ENCODE measurements at regions not wholly inside any gene's neighbourhood (a gene's known extent, or its start where the extent isn't known, plus 50 kb on each side); places are given as distances from the start of the nearest gene placed in this dataset.
"Not testable (repeated sequence)": the region's sequence is repeated elsewhere in the genome, so short reads cannot be mapped to it uniquely, and the experiment has no call there.

DNA sequence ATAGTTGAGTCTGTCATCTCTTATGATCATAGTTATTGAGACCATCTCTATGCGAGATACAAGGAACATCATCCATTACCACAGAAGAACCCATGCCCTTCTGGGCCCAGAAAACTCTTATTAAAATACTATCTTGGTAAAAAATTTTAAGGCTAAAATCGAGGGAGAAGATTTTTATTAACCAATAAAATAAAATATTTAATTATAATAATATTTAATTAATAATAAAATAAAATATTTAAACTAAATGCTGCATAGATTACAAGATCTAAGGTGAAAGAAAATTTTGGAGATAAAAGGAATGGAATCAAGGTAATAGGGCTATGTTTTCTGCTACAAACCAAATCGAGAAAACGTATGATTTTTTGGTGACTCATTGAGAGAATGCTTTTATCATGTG is 540.2 kb downstream of the KCNH5 start:
- no peak for DNase-seq (ENCODE audit: low read depth)

DNA sequence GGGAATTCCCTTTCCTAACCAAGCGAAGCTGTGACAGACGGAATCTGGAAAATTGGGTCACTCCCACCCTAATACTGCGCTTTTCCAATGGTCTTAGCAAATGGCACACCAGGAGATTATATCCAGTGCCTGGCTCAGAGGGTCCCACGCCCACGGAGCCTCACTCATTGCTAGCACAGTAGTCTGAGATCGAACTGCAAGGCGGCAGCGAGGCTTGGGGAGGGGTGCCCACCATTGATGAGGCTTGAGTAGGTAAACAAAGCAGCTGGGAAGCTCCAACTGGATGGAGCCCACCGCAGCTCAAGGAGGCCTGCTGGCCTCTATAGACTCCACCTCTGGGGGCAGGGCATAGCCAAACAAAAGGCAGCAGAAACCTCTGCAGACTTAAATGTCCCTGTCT is 523.9 kb downstream of the KCNH5 start:
- DNase-seq (ENCODE audit: low read depth) = not testable (repeated sequence)

DNA sequence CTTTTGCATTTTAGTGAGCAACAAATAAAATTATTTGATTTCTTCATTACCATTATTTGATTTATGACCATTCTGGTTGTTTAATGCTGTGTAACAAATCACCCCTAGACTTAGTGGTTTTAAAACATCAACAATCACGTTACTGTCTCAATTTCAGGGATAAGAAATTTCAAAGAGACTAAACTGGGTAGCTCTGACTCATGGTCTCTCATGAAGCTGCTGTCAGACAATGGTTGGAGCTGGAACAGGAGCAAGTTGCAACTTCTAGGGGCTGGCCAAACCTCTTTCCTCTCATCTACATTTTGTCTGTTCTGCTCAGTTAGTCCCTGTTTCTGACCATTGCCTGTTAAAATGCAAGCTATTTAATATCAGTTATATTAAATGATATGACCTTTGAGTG is 517.0 kb downstream of the KCNH5 start:
- no peak for DNase-seq (ENCODE audit: low read depth)

DNA sequence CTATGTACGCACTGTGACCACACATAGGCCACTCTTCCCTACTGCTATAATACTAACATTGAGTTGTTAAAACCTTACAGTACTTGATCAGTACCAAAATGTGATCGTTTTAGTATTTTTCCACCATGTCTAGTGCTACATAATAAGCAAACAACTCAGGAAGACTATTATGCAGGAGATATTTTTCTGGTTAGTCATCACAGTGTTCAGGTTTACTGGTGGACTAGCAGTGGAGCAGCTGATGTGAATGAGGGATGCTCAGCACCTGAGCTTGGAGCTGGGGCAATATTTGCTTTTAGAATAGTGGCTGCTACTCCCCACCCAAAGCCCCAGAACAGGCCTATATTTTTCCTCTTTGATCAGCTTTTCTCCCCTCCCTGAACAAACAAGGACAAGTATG is 513.1 kb downstream of the KCNH5 start:
- peak; percentile 29 for DNase-seq (ENCODE audit: low read depth)

DNA sequence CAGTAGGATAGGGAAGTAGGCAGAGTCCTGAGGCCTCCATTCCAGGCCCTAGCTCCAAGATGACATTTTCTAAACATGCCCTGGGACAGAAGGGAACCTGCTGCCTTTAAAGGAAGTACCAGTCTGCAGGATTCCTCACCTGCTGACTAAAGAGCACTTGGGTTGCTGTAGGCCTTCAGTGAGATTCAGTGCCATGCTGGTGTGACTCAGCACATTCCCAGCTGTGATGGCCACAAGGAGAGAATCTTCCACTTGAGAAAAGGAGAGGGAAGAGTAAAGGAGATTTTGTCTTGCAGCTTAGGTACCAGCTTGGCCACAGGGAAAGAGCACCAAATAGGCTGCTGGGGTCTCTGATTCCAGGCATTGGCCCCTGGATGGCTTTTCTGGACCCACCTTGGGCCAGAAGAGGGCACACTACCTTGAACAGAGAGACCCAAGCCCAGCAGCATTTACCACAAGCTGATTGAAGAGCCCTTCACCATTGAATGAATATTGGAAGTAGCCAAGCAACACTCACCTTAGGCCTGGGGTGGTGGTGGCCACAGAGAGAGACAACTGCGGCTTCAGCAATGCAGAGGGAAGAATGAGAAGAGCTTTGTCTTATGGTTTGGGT is 498.3 kb downstream of the KCNH5 start:
- DNase-seq (ENCODE audit: low read depth) = peak; percentile 6

DNA sequence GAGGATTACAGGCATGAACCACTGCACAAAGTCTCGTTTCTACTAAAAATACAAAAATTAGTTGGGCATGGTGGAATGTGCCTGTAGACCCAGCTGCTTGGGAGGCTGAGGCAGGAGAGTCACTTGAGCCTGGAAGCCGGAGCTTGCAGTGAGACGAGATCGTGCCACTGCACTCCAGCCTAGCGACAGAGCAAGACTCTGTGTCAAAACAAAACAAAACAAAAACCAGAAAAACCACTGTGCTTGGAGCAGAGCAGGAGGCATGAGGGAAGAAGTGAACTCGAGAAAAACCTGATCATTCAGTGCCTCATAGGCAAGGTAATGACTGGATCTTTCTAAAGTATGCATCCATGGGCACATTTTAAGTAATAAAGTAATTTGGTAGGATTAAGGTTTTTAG is 487.8 kb downstream of the KCNH5 start:
- no peak for DNase-seq (ENCODE audit: low read depth)

DNA sequence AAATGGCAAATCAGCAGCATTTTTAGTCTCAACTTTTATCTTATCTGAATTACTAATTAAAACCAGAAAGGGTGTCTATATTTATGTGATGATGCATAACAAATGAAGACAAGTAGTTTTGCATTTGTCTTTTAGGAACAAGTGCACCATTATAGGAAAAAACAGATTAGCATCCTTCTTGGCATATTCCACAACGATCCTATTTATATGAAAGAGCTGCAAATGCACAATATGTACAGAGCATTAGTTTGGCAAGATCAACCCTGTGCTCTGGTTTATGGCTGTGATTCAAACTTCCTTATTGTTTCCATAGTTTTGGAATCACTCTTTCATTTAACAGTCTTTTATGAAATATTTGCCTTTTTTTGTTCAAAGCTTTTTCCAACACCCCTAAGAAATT is 486.8 kb downstream of the KCNH5 start:
- DNase-seq (ENCODE audit: low read depth) = no peak

DNA sequence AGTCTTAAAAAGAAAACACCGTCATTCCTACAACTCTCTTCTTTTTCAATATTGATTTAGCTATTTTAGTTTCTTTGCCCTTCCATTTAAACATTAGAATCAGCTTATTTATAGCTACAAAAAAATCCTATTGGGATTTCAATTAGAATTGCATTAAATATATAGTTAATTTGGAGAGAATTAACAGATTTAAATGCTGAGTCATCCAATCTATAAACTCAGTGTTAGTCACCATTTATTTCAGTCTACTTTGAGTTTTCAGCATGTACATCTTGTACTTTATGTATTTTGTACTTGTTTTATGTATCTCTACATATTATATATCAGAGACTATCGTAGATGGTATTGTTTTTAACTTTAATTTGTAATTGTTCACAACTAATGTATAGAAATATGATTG is 460.0 kb downstream of the KCNH5 start:
- no peak for DNase-seq (ENCODE audit: low read depth)

DNA sequence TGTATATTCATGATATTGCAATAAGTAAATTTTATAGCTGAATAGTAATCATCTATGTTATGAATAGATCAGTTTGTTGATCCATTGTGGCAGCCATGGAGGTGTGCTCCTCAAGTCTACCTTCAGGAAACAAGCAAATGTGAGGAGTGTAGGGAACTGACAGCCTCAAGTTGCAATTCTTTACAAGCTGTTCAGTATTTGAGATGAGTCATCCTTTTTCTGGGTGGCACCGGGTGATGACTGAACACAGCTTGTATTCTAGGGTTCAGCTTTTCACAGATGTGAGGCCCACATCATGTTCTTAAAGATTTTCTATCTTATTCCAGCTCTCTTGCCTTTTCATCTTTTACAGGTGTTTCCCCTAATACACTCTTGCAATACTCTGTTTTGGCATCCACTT is 452.4 kb downstream of the KCNH5 start:
- DNase-seq (ENCODE audit: low read depth) = peak; percentile 6

DNA sequence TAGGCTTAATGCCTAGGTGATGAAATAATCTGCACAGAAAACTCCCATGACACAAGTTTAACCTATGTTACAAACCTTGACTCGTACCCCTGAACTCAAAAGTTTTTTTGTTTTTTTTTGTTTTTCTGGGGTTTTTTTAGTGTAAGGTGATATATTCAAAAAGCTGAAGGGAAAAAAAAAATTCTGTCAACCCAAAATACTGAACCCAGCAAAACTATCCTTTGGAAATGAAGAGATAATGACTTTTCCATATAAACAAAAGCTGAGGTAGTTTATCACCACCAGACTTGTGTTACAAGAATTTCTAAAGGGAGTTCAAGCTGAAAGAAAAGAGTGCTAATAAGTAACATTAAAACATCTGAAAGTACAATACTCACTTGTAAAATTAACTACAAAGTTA is 448.1 kb downstream of the KCNH5 start:
- no peak for DNase-seq (ENCODE audit: low read depth)

DNA sequence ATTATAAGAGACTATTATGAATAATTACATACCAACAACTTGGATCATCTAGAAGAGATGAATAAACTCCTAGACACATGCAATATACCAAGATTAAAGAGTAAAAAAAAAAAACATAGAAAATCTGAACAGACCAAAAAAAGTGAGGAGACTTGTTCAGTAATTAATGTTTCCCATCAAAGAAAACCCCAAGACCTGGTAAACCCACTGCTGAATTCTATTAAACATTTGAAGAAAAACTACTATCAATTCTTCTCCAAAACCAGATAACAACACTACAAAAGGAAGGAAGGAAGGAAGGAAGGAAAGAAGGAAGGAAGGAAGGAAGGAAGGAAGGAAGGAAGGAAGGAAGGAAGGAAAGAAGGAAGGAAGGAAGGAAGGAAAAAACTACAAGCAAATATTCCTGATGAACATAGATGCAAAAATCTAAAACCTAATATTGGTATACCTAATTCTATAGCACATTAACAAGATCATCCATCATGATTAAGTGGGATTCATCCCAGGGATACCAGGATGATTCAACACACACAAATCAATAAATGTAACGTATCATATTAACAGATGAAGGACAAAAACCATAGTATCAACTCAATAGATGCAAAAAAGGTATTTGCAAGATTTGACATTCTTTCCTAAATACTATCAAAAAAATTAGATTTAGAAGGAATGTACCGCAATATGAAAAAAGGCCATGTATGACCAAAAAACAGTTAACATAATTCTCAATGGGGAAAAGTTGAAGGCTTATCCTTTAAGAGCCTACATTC is 445.5 kb downstream of the KCNH5 start:
- DNase-seq (ENCODE audit: low read depth) = no peak

DNA sequence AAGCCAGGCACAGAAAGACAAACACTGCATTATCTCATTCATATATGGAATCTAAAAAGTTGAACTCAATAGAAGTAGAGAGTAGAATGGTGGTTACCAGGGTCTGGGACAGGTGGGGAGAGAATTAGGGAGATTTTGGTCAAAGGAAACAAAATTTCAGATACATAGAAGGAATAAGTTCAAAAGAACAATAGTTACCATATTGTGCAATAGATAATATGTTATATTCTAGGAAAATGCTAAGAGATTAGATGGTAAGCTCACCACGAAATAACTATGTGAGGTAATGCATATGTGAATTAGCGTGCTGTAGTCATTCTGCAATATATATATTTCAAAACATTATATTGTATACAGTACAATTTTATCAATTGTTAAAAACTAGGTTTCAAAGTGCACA is 442.5 kb downstream of the KCNH5 start:
- DNase-seq (ENCODE audit: low read depth) = no peak

DNA sequence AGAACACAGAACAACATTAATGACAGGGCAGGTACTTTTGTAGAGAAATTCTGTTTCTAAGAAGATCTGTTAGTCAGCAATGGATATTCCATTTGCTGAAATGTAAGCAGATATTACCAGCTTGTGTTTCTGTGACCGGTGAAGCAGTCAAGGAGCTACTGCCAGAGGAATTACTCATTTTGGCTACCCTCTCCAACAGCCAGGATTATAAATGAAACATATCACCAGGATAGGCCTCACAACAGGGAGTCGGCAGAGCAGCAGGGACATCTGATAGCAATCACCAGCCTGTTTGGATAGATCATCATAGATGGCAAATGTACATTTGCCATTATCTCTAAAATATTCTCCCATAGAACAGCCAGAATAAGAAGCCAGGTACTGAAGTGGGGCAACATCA is 440.7 kb downstream of the KCNH5 start:
- DNase-seq (ENCODE audit: low read depth) = no peak

DNA sequence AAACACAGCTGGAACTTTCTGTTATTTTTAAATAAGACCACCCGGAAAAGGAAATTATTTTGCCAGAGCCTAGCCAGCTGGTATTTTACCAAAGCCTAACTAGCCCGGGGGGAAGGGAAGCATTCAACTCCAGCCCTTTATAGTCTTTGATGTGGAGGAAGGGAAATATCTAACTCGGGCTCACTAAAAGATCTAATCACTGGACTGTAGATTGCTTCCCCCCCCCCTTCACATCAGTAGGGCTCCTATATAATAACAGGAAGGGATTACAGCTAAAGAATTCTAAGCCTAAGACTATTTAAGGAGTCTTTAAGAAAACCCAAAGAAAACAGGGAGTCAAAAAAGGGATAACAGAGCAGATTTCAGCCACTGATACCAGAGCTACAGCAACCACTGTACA is 431.1 kb downstream of the KCNH5 start:
- DNase-seq (ENCODE audit: low read depth) = no peak

DNA sequence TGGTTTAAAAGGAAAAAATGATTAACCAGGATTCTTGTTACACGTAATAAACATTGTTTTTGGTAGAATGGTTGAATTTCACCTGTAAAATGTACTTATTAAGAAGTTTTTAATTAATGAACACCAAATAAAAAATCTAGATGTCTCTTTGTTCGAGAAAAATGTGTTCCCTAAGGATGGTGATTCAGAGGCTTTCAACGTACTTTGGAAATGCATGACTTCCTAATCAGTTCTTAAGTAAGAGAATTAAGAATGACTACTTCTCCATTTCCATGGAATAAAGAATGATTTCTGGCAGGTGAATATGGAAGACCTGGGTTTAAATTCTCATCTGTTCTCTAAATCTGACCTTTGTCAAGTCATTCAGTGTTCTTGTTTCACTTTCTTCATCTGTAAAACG is 428.6 kb downstream of the KCNH5 start:
- no peak for DNase-seq (ENCODE audit: low read depth)

DNA sequence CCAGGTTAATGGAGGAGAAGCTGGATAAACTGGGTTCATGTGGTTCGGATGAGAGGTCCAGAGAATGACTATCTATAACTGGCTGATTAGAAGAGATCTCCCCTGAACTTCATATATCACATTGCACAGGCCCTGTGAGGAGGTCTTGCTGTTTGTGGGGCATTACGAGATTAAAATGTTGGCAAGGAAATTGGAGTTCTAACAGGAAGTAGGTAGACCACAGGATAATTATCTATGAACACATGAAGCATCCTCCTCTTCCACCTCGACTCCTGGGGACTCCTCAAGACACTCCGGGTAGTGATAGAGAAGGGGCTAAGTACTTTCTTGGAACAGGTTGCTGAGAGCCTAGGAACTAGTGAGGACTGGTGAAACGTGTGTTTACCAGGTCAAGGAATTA is 418.8 kb downstream of the KCNH5 start:
- no peak for DNase-seq (ENCODE audit: low read depth)

DNA sequence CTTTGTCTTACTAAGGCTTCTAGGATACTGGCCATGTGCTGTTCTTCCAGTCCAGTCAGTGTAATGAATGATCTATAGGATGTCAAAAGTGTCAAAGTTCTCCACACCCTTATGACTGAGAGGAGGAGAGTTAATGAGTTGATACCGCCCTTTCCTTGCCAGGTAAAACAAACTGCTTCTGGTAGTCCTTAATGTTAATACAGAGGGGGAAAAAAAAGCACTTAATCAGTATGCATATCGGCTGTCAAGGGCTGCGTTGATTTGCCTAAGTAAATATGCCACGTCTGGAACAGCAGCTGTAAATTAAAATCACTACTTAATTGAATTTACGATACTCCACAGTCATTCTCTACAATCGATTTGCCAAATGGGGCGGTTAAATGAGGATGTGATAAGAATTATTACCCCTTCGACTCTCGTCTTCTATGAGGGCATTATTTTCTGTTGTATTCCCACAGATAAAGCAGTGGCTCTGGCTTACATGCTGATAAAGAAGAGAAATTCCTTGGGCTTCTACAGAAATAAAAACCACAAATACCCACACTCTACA is 416.0 kb downstream of the KCNH5 start:
- DNase-seq (ENCODE audit: low read depth) = no peak

DNA sequence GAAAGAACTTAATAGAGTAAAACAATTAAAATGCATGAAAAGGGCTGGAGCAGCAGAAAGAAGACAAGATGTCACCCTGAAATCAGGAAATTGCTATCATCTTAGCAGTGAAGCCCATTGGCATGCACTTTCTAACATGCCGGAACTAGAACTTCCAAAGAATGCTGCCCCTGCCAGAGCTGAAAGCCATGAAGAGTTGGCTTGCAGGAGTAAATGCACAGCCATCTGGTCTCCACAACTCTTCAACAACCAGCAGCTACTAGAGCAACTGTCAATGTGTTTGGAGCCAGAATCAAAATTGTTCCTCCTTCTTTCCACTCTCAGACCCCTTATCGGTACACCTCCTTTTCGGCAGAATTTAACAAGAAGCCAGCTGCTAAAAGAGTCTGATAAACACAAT is 414.1 kb downstream of the KCNH5 start:
- DNase-seq (ENCODE audit: low read depth) = no peak

DNA sequence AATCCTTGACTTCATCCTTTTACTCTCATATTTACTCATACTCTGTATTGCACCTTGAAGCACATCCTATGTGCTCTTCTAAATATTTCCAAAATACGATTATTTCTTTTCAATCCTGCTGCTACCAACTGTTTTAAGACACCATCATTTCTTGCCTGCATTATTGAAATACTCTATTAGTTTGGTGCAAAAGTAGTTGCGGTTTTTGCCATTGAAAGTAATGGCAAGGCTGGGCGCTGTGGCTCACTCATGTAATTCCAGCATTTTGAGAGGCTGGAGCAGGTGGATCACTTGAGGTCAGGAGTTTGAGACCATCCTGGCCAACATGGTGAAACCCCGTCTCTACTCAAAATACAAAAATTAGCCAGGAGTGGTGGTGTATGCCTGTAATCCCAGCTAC is 412.5 kb downstream of the KCNH5 start:
- no peak for DNase-seq (ENCODE audit: low read depth)

DNA sequence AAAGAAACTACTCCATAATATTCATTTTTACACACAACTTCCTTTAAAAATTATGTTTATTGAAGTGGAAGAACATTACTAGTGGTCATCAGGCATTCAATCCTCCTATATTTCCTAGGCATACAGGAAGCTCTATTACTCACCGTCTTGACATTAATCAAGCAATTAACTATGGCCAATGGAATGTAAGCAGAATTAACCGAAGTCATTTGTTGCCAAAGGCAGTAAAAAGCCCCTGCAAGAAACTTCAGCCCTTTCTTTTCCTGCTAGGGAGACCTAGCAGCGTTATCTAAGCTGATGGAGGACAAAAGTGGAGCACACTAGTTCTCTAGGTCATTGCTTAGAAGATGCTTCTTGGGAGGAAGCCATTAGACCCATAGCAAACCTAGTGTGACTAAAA is 399.6 kb downstream of the KCNH5 start:
- peak; percentile 41 for DNase-seq (ENCODE audit: low read depth)
